ENCODE measurements at regions not wholly inside any gene's neighbourhood (a gene's known extent, or its start where the extent isn't known, plus 50 kb on each side); places are given as distances from the start of the nearest gene placed in this dataset.

- TF ChIP-seq ZNF530 (tag by site-specific recombination; IDR thresholded peaks at IDR 0.05; ENCODE audit: low read depth): no peak
- TF ChIP-seq CTCF (tag by site-specific recombination; IDR thresholded peaks at IDR 0.05): no peak
Observed at GRCh38 chr13:90500569-90500968, 846.9 kb upstream of the MIR17HG start.

All from HEK293 (cell line).